NOMO-1 (cell line): ENCODE measurements at regions not wholly inside any gene's neighbourhood (a gene's known extent, or its start where the extent isn't known, plus 50 kb on each side); places are given as distances from the start of the nearest gene placed in this dataset.
"Not testable (repeated sequence)": the region's sequence is repeated elsewhere in the genome, so short reads cannot be mapped to it uniquely, and the experiment has no call there.

Experiments
- DNase-seq, 2 experiments: peaks; one replicate each; lab custom pipeline; 2025; ENCODE audit not compliant: unreplicated experiment in 2 of 2; lab: John Stamatoyannopoulos, UW

DNA sequence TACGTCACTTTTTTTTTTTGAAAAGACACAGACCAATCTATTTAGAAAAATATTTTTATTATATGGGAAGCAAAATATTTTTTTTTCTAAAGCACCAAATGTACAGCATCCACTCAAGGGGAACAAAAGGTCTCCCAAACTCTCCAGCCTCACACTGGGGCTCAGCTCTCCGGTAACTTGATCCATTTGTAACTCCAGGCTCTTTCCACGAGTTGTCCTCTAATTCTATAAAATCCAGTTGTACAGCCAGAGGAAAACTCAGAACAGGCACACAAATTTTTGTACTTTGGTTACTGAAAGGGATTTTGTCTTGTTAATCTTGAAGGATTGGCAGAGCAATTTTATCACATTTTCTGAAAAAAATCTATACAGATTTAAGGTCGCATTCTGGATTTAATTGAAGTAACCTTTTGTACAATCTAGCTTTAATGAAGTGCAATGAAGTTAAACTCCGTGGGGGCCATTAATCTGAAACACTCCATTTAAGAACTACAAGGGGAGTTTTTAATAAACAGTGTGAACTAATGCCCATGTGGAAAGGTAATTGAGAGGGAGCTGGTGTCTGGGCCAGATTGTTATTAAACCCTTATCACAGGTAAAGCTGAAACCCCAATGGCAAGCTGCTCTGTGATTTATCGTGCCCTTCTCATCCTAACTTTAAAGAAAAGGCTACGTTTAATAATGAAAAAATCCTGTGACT is 161.2 kb upstream of the FRG1 start:
- no peak for DNase-seq

DNA sequence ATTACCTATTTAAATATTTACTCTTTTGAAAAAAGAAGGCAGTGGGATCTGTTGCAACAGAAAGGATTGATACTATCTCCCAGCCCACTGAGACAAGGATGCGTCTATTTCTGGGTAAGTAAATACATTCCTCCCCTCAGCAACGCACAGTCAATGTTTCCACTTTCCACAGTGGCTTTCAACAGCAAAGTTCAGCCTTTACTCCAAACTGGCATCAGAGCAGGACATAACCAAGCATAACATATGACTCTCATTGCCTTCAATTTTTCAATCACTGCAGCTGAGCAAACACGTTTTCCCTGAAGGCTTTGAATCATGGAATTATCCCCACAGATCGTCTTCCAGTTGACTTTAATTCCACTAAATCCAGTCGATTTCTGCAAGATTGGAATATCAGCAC is 160.3 kb upstream of the FRG1 start:
- no peak for DNase-seq

DNA sequence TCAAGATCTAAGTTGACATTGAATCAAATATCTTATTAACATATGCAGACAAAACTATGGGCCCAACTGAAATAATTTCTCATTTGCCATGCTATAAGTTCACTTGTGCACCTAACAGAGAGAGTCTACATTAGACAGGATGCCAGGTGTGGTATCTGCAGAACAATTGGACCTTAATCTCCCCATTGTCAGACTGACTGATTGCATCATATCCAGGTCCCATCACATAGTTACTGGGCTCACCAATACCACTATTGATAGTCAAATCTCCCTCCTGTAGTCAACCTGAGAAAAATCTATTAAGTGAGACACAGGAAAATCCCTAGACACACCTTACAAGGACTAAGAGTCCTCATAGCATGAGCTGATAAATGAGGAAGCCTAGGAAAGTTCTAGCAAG is 156.0 kb upstream of the FRG1 start:
- DNase-seq = no peak

- no peak for DNase-seq
Observed at GRCh38 chr4:189785257-189785656, 155.4 kb upstream of the FRG1 start.

DNA sequence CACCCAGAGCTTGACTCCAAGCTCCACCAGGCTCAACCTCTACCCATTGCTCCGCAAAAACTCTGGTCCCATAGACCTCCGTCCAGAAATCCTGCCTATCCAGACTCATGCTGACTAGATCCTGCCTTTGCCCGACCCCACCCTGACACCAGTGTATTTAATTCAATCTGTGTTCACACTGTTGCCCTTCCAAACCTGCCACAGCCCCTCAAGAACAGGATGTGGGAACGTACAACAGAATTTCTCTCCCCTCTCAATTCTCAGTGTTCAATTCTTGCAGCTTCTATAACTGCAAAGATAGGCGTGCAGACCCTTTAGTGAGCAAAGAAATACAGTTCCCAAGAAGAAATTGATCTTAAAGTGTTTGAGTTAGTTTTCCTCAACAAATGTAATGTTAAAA is 154.2 kb upstream of the FRG1 start:
- DNase-seq = no peak

DNA sequence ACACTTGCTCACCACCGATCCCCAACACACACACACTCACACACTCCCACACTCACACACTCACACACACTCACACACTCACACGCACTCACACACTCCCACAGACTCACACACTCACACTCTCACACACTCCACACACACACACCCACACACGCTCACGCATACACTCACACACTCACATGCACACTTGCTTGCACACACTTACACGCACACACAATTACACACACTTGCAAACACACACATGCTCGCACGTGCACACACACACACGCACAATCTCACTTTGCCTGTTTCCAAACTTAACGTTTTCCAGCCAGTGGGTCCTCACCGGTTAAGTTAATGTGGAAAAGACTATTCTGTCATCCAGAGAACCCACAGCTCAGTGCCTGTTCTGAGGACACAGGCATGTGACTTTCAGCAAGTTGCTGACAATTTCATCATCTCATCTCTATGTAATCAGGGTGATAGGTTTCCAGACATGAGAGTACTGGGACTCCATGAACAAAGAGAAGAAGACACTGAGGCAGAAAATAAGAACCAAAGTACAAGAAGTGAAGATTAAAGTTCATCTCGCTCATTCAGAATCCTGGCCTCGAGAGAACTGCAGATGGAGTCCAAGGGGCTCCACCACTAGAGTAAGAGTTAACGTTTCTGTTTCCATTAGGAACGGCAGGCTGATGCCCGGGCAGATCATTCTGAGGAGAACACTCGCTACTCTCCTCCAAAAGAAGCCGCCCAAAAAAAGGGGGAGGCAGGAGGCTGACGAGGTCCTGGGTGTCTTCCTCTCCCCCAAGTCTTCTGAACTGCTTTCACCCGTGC is 153.2 kb upstream of the FRG1 start:
- DNase-seq = no peak

- DNase-seq = peak; percentile 64 to 74
Observed at GRCh38 chr4:189792924-189793618, 147.6 kb upstream of the FRG1 start.

DNA sequence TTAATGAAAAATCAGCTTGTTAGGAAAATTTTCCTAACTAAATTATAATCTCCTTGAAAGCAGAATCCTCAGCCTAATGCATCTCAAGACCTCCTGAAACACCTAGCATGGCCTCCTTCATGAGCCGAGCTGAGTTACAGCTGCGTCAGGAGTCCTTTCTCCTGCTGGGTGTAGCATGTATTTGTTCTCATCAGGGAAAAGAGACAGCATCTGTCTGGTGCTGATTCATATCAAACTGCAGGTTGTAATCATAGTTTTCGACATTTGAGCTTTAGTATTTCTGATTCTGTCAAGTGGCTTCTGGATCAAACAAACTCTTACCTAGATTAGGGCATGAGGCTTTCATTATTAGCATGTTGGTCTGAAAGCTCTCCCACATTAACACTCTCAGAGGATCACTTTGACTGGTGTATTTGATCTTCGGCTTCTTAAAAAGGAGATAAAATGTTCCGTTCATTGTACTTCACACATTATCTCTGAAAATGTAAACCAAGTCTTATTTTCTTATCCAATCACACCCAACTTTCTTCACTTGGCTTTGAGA is 140.1 kb upstream of the FRG1 start:
- no peak for DNase-seq

DNA sequence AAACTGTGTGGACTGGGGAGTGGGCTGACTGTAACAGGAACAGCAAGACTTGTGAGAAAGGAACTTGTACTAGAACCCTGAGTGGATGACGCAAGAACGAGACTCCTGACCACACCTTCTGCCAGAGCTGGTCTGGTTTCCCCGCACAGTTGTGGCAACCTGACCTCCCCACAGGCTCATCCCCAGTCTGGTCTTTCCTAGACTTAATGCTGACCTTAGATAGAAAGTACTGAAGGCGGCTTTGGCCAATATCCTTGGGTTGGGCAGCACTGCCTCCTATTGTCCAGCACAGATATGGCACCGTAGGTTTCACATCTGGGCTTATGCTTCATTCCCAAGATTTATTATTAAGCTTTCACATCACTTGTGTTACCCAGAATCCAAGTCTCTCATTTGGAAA is 137.8 kb upstream of the FRG1 start:
- no peak for DNase-seq

DNA sequence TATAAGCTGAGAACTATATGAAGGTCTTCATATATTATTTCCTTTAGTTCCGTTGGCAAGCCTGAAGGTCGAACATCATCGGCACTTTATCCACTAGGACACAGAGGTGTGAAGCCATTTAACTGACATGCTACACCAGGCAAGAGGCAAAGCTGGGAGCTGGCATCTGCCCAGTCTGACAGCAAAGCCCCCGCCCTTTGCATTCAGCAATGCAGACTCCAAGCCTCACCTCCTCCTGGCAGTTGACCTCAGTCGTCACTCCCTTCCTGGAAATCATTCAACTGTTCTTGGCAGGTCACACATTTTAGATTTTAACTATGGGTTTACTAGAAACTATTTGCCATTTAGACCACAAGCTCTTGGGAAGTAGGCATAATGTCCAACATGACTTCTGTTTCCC is 135.8 kb upstream of the FRG1 start:
- no peak for DNase-seq

GRCh38 chr4:189806506-189806905 is 134.2 kb upstream of the FRG1 start:
- no peak for DNase-seq

DNA sequence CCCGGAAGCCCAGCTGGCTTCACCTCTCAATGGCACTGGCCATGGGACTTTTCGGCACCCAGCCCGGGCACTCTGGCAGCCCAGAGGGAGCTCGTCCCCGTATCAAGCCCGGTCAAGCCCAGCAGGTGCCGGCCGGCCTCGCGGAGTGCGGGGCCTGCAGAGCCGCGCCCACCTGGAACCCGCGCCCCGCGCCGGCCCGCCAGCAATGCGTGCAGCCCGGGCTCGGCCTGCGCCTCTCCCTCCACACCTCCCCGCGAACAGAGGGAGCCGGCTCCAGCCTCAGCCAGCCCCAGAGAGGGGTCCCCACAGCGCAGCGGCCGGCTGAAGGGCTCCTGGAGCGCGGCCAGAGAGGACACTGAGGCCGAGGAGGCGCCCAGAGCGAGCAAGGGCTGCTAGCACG is 133.6 kb upstream of the FRG1 start:
- no peak for DNase-seq

- DNase-seq = no peak
Observed at GRCh38 chr4:189809241-189809735, 131.4 kb upstream of the FRG1 start.

GRCh38 chr4:189809839-189810238 is 130.8 kb upstream of the FRG1 start:
- DNase-seq = no peak

DNA sequence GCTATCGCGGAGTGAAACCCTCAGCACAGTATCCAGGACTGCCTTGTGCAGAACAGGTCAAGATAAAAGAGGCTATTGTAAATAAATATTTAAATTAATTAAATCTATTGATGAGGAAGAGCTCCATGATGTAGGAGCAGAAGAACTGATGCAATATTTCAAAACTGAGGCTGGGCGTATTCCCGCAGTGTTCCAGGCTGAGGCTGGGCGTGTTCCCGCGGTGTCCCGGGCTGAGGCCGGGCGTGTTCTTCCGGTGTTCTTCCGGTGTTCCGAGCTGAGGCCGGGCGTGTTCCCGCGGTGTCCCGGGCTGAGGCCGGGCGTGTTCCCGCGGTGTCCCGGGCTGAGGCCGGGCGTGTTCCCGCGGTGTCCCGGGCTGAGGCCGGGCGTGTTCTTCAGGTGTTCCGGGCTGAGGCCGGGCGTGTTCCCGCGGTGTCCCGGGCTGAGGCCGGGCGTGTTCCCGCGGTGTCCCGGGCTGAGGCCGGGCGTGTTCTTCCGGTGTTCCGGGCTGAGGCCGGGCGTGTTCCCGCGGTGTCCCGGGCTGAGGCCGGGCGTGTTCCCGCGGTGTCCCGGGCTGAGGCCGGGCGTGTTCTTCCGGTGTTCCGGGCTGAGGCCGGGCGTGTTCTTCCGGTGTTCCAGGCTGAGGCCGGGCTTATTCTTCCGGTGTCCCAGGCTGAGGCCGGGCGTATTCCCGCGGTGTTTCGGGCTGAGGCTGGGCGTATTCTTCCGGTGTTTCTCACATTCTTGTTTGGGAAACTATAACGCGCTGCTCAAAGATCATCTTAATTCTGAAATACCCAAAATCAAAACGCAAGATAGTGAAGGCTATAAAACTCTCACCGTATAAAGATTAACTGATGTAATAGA is 130.1 kb upstream of the FRG1 start:
- DNase-seq = not testable (repeated sequence)

- DNase-seq = no peak
Observed at GRCh38 chr4:189815404-189816192, 125.1 kb upstream of the FRG1 start.

DNA sequence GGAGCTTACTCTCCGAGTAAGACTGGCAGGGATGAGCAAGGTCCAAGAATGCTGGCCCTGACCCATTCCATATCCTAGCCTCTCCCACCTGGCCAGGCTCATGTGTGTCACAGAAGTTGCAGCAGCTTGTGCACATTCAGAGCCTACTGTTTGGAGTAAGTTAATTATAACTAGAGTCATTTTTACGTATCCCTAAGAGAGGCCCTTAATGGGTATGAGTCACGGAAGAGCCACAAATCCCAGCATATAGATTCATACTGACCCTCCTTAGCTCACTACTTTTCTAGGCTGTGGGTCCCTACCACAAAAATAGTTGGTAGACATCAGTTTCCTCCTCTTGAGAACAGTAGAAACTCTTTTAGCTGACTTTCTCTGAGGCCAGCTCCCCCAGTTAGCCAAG is 118.3 kb upstream of the FRG1 start:
- DNase-seq = peak in 1 of 2 experiments; percentile 9

- no peak for DNase-seq
Observed at GRCh38 chr4:189823591-189823990, 117.1 kb upstream of the FRG1 start.

DNA sequence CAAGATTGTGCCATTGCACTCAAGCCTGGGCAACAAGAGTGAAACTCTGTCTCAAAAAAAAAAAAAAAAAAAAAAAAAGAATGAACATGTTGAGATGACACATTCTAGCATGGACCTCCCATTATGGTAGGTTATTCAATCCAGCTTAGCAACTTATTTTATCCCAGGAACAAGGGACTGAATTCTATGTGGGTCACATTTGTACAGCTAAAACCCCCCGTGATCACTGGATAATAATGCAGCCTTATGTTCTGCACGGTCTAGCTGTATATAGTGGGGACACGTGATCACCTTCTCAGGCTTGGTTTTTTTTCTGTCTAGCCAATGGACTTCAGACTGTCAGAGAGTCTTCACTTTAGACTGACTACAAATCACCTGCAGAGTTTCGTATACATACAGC is 115.2 kb upstream of the FRG1 start:
- no peak for DNase-seq

DNA sequence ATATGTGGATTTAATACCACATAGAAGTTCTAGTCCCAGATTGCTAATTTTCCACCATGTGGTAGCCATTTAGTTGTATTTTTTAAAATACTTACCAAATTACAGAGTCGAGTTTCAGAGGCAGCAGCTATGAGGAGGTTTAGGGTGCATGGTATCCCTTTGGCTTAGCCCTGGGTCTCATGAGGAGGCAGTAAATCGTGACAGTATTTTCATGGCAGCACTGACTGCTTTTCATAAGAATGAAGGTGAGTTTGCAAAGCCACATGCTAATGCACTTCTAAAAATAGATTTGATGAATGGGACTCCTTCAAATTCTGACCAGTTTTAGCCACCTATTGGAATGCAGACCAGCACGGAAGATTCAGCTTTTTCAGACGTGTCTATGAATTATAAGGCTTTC is 114.0 kb upstream of the FRG1 start:
- no peak for DNase-seq
